Prostate gland (tissue), 2 donors: ENCODE measurements at regions not wholly inside any gene's neighbourhood (a gene's known extent, or its start where the extent isn't known, plus 50 kb on each side); places are given as distances from the start of the nearest gene placed in this dataset.

Experiments used
- POLR2AphosphoS5 ChIP-seq: sonication (generic); formaldehyde crosslinking; IDR thresholded peaks from one replicate; pipeline ENCODE4 v1.6.1; 2017; ENCODE audit warnings: antibody characterized with exemption
- TF ChIP-seq, protein P1 (sequence below), 4 experiments: fragments of 200-600 bp in 2 of 4; fragments of 450-650 bp in 2 of 4; sonication (generic) in 2 of 4; IDR thresholded peaks; 1 replicate in 3 of 4; 2 replicates in 1 of 4; pipeline ENCODE4 v1.5.1; 2016 to 2019; ENCODE audit warnings: antibody characterized with exemption in 4 of 4, mild to moderate bottlenecking in 2 of 4, moderate library complexity in 2 of 4

DNA sequence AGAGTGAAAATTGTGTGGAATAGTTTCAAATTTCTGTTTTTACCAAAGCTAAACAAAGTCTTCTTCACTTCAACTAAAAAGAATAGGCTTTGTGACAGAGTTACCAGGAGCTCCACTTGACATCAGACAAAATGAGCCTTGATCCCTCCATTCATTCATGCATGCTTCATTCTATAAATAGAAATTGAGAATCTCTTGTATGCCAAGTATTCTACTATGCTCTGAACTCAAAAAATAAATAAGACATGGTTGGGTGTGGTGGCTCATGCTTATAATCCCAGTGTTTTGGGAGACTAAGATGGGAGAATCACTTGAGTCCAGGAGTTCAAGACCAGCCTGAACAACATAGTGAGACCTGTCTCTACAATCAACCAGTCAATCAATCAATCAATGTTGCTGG, 236.6 kb upstream of the FAM83B start:
- TF ChIP-seq, protein P1, sequence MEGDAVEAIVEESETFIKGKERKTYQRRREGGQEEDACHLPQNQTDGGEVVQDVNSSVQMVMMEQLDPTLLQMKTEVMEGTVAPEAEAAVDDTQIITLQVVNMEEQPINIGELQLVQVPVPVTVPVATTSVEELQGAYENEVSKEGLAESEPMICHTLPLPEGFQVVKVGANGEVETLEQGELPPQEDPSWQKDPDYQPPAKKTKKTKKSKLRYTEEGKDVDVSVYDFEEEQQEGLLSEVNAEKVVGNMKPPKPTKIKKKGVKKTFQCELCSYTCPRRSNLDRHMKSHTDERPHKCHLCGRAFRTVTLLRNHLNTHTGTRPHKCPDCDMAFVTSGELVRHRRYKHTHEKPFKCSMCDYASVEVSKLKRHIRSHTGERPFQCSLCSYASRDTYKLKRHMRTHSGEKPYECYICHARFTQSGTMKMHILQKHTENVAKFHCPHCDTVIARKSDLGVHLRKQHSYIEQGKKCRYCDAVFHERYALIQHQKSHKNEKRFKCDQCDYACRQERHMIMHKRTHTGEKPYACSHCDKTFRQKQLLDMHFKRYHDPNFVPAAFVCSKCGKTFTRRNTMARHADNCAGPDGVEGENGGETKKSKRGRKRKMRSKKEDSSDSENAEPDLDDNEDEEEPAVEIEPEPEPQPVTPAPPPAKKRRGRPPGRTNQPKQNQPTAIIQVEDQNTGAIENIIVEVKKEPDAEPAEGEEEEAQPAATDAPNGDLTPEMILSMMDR (IDR thresholded peaks at IDR 0.05) = no peak
- no peak for TF ChIP-seq POLR2AphosphoS5
